ENCODE measurements at regions not wholly inside any gene's neighbourhood (a gene's known extent, or its start where the extent isn't known, plus 50 kb on each side); places are given as distances from the start of the nearest gene placed in this dataset.

DNA sequence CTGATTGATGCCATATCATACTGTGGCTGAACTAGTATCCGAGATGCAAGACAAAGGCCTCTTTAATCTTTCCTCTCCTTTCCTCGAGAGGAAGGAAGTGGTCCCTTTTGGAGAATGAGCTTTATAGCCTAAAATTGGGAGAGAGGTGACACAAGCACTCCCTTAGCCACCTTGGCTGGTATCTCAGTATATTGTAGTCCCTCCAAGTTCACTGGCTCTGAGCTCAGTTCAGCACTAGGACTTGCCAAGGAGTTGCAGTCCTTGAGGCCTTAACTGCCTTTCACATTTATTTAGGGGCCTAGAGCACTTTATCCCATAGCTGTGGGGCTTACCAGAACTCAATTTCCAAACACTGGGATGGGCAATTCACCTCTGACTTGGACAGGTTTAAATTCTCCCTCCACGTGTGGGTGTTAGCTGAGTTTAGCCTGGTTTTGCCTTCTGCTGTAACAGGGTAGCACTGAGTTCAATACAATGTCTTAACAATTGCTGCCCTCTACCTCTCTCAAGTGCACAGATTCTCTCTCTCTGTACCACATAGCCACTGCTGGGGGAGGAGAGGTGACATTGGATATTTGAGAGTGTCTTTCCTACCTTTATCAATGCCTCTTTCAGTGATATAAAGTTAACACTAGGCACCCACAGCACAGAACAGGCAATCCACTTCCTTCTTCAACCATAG is 216.4 kb downstream of the TECRL start:
- no peak for TF ChIP-seq POLR2AphosphoS5 (IDR thresholded peaks at IDR 0.05)
- no peak for TF ChIP-seq POLR2A (IDR thresholded peaks at IDR 0.05)
